H1 (cell line): ENCODE measurements at regions not wholly inside any gene's neighbourhood (a gene's known extent, or its start where the extent isn't known, plus 50 kb on each side); places are given as distances from the start of the nearest gene placed in this dataset.

ENCODE experiments used
- CTCF ChIA-PET: fragments of 300-600 bp; sonication (Branson Sonifier 250); formaldehyde crosslinking; loops from one replicate; lab custom pipeline; 2021; ENCODE audit not compliant: partially characterized antibody; lab: Charles Lee
- POLR2A ChIA-PET: fragments of 300-600 bp; sonication (Branson Sonifier 250); formaldehyde crosslinking; loops from one replicate; lab custom pipeline; 2021; ENCODE audit warnings: inconsistent platforms; ENCODE audit not compliant: partially characterized antibody; lab: Charles Lee
- DNase-seq, 2 experiments: peaks; one replicate each; pipeline versions ENCODE4 v3.0.0 to v3.0.0-alpha.2; 2010 to 2022; ENCODE audit warnings: low spot score in 2 of 2, low read depth in 1 of 2, mixed read lengths in 1 of 2
- FAIRE-seq: peaks from 2 replicates; lab custom pipeline; 2011; peaks lifted over from hg19 to GRCh38; lab: Jason Lieb, UNC
- H2AFZ ChIP-seq: 2 replicates; pipeline ENCODE4 v1.8.1; 2012; ENCODE audit warnings: low read length, inconsistent platforms
- H2AK5ac ChIP-seq: 2 replicates; pipeline ENCODE4 v1.6.1; 2013; ENCODE audit warnings: low read depth, low read length
- H2BK120ac ChIP-seq: replicated peaks from 2 replicates; pipeline ENCODE3; 2013; ENCODE audit warnings: low read depth, low read length, inconsistent platforms
- H2BK12ac ChIP-seq: 2 replicates; pipeline ENCODE4 v1.6.1; 2013; ENCODE audit warnings: low read depth, low read length
- H2BK15ac ChIP-seq: 2 replicates; pipeline ENCODE4 v1.6.1; 2013; ENCODE audit warnings: low read length
- H2BK20ac ChIP-seq: 2 replicates; pipeline ENCODE4 v1.6.1; 2013; ENCODE audit warnings: low read length
- H2BK5ac ChIP-seq: 2 replicates; pipeline ENCODE4 v1.6.1; 2013; ENCODE audit warnings: low read depth, low read length
- H3K14ac ChIP-seq: 2 replicates; pipeline ENCODE4 v1.6.1; 2013; ENCODE audit warnings: inconsistent platforms; ENCODE audit not compliant: insufficient read length
- H3K18ac ChIP-seq: 2 replicates; pipeline ENCODE4 v1.6.1; 2013; ENCODE audit warnings: low read length; ENCODE audit errors: extremely low read depth
- H3K23ac ChIP-seq: 2 replicates; pipeline ENCODE4 v1.6.1; 2013; ENCODE audit warnings: inconsistent platforms; ENCODE audit not compliant: insufficient read length
- H3K23me2 ChIP-seq: 2 replicates; pipeline ENCODE4 v1.6.1; 2013; ENCODE audit warnings: low read depth, low read length
- H3K27ac ChIP-seq: 2 replicates; pipeline ENCODE4 v1.6.1; 2011; ENCODE audit warnings: low read depth, low read length, inconsistent platforms
- H3K27me3 ChIP-seq, 4 experiments: replicated peaks in 1 of 4; 1 replicate in 1 of 4; 2 replicates in 3 of 4; pipeline versions ENCODE4 v1.6.1 to v1.8.1; 2011 to 2013; ENCODE audit warnings: low read length in 3 of 4, mild to moderate bottlenecking in 3 of 4, inconsistent platforms in 2 of 4, mixed read lengths in 2 of 4, moderate library complexity in 1 of 4; ENCODE audit not compliant: control insufficient read depth in 3 of 4, insufficient read depth in 3 of 4; ENCODE audit errors: extremely low read depth in 1 of 4
- H3K36me3 ChIP-seq, 4 experiments: 2 replicates each; pipeline versions ENCODE4 v1.6.1 to v1.8.1; 2011 to 2013; ENCODE audit warnings: mild to moderate bottlenecking in 4 of 4, low read length in 3 of 4, moderate library complexity in 2 of 4, control low read depth in 1 of 4, inconsistent platforms in 1 of 4; ENCODE audit not compliant: insufficient read depth in 4 of 4, control insufficient read depth in 2 of 4
- H3K4ac ChIP-seq: replicated peaks from 2 replicates; pipeline ENCODE3; 2013; ENCODE audit warnings: low read length, low read depth, mixed read lengths, inconsistent platforms; ENCODE audit not compliant: insufficient read length
- H3K4me1 ChIP-seq, 4 experiments: replicated peaks in 1 of 4; 1 replicate in 1 of 4; 2 replicates in 3 of 4; pipeline versions ENCODE4 v1.6.1 to v1.8.1; 2011 to 2013; ENCODE audit warnings: low read length in 3 of 4, inconsistent platforms in 2 of 4, mixed read lengths in 1 of 4; ENCODE audit not compliant: insufficient read depth in 4 of 4, control insufficient read depth in 3 of 4
- H3K4me2 ChIP-seq, 2 experiments: 2 replicates each; pipeline versions ENCODE4 v1.6.1 to v1.8.1; 2011 to 2013; ENCODE audit warnings: low read depth in 2 of 2, low read length in 2 of 2, control low read depth in 1 of 2, inconsistent platforms in 1 of 2, mild to moderate bottlenecking in 1 of 2; ENCODE audit not compliant: insufficient read depth in 1 of 2
- H3K4me3 ChIP-seq, 4 experiments: fragments of 200-600, 300-600 bp in 1 of 4; sonication (generic), shearing (Covaris generic), sonication (Bioruptor Twin) in 1 of 4; 2 replicates each; pipeline versions ENCODE4 v1.5.1 to v1.8.1; 2011 to 2016; ENCODE audit warnings: low read length in 4 of 4, low read depth in 3 of 4, control low read depth in 2 of 4, inconsistent platforms in 2 of 4, mild to moderate bottlenecking in 2 of 4, mixed read lengths in 1 of 4, moderate library complexity in 1 of 4; ENCODE audit not compliant: insufficient read depth in 2 of 4; ENCODE audit errors: extremely low read depth in 1 of 4
- H3K56ac ChIP-seq: replicated peaks from 2 replicates; pipeline ENCODE3; 2013; ENCODE audit warnings: low read depth, mild to moderate bottlenecking, mixed read lengths, low read length, inconsistent platforms; ENCODE audit not compliant: insufficient read length
- H3K79me1 ChIP-seq: 2 replicates; pipeline ENCODE4 v1.6.1; 2013; ENCODE audit warnings: low read depth, low read length, control low read depth
- H3K79me2 ChIP-seq, 2 experiments: 2 replicates each; pipeline versions ENCODE4 v1.6.1 to v1.8.1; 2012 to 2013; ENCODE audit warnings: low read length in 2 of 2, mild to moderate bottlenecking in 2 of 2, inconsistent platforms in 1 of 2; ENCODE audit not compliant: insufficient read depth in 2 of 2, control insufficient read depth in 1 of 2
- H3K9ac ChIP-seq, 4 experiments: replicated peaks in 1 of 4; 1 replicate in 1 of 4; 2 replicates in 3 of 4; pipeline versions ENCODE4 v1.6.1 to v1.8.1; 2011 to 2013; ENCODE audit warnings: low read depth in 3 of 4, low read length in 3 of 4, control low read depth in 2 of 4, mild to moderate bottlenecking in 2 of 4, moderate library complexity in 2 of 4, inconsistent platforms in 1 of 4; ENCODE audit errors: extremely low read depth in 1 of 4
- H3K9me3 ChIP-seq, 2 experiments: 2 replicates each; pipeline versions ENCODE4 v1.6.1 to v1.8.1; 2012 to 2013; ENCODE audit warnings: mild to moderate bottlenecking in 2 of 2, moderate library complexity in 2 of 2, control low read depth in 1 of 2, inconsistent platforms in 1 of 2, low read depth in 1 of 2, low read length in 1 of 2, mixed read lengths in 1 of 2; ENCODE audit not compliant: insufficient read depth in 2 of 2
- H4K20me1 ChIP-seq, 2 experiments: replicated peaks in 1 of 2; 2 replicates each; pipeline versions ENCODE3 to v1.8.1; 2011 to 2013; ENCODE audit warnings: inconsistent platforms in 2 of 2, low read length in 2 of 2, mild to moderate bottlenecking in 1 of 2; ENCODE audit not compliant: insufficient read depth in 2 of 2, control insufficient read depth in 1 of 2
- H4K5ac ChIP-seq: 2 replicates; pipeline ENCODE4 v1.6.1; 2013; ENCODE audit warnings: low read length, low read depth, mixed read lengths, inconsistent platforms; ENCODE audit not compliant: insufficient read length
- H4K8ac ChIP-seq: 2 replicates; pipeline ENCODE4 v1.8.0; 2013; ENCODE audit warnings: mild to moderate bottlenecking, moderate library complexity, low read length, inconsistent platforms; ENCODE audit not compliant: insufficient read depth; ENCODE audit errors: extremely low read depth
- H4K91ac ChIP-seq: replicated peaks from 2 replicates; pipeline ENCODE3; 2013; ENCODE audit warnings: low read length, mixed read lengths, inconsistent platforms; ENCODE audit not compliant: insufficient read length
- BCL11A ChIP-seq, 2 experiments: IDR thresholded peaks; one replicate each; pipeline ENCODE4 v1.6.1; 2011; ENCODE audit warnings: low read depth in 2 of 2, low read length in 2 of 2, mild to moderate bottlenecking in 2 of 2
- CHD1 ChIP-seq: IDR thresholded peaks from 2 replicates; pipeline ENCODE4 v1.6.1; 2012; ENCODE audit warnings: low read depth, low read length, improper control_type of control experiment
- CHD2 ChIP-seq: IDR thresholded peaks from 2 replicates; pipeline ENCODE4 v1.6.1; 2012; ENCODE audit warnings: low read length, improper control_type of control experiment
- EGR1 ChIP-seq: IDR thresholded peaks from 2 replicates; pipeline ENCODE4 v1.6.1; 2011; ENCODE audit warnings: low read depth, low read length, borderline replicate concordance
- GABPA ChIP-seq: IDR thresholded peaks from 2 replicates; pipeline ENCODE4 v1.6.1; 2011; ENCODE audit warnings: mild to moderate bottlenecking, low read length, moderate library complexity, borderline replicate concordance; ENCODE audit not compliant: insufficient read depth
- HDAC6 ChIP-seq: IDR thresholded peaks from one replicate; pipeline ENCODE4 v1.7.1; 2012; ENCODE audit warnings: low read depth, mild to moderate bottlenecking, inconsistent platforms, low read length, moderate library complexity
- JUN ChIP-seq: IDR thresholded peaks from 2 replicates; pipeline ENCODE4 v1.6.1; 2011; ENCODE audit warnings: low read depth, mild to moderate bottlenecking, improper control_type of control experiment, low read length
- NRF1 ChIP-seq: IDR thresholded peaks from 2 replicates; pipeline ENCODE4 v1.6.1; 2011; ENCODE audit warnings: mild to moderate bottlenecking, low read depth, low read length, improper control_type of control experiment
- PHF8 ChIP-seq: fragments of 200-600 bp; sonication (generic); conservative IDR thresholded peaks from 2 replicates; pipeline ENCODE4 v1.7.1; 2012; ENCODE audit warnings: low read depth, mild to moderate bottlenecking, inconsistent platforms, low read length, moderate library complexity
- POU5F1 ChIP-seq: IDR thresholded peaks from 2 replicates; pipeline ENCODE4 v1.6.1; 2011; ENCODE audit warnings: low read depth, mild to moderate bottlenecking, low read length, moderate library complexity
- RFX5 ChIP-seq: IDR thresholded peaks from 2 replicates; pipeline ENCODE4 v1.6.1; 2011; ENCODE audit warnings: low read depth, low read length, improper control_type of control experiment, borderline replicate concordance
- SP2 ChIP-seq: IDR thresholded peaks from 2 replicates; pipeline ENCODE4 v1.6.1; 2012; ENCODE audit warnings: mild to moderate bottlenecking, low read length, inconsistent platforms
- SRF ChIP-seq: IDR thresholded peaks from 2 replicates; pipeline ENCODE4 v1.6.1; 2011; ENCODE audit warnings: mild to moderate bottlenecking, low read depth, low read length, moderate library complexity
- TCF12 ChIP-seq: IDR thresholded peaks from 2 replicates; pipeline ENCODE4 v1.6.1; 2011; ENCODE audit warnings: low read depth, mild to moderate bottlenecking, low read length
- TEAD4 ChIP-seq: IDR thresholded peaks from 2 replicates; pipeline ENCODE4 v1.6.1; 2012; ENCODE audit warnings: low read depth, low read length, inconsistent platforms, mixed read lengths
- YY1 ChIP-seq: IDR thresholded peaks from 2 replicates; pipeline ENCODE4 v1.6.1; 2011; ENCODE audit warnings: low read depth, mild to moderate bottlenecking, low read length
- WGBS, 2 experiments: shearing (Covaris generic) in 1 of 2; methylation state at CpG; one replicate each; pipeline versions ENCODE4 v1.1.6 to v1.1.7; 2013 to 2015; ENCODE audit warnings: low lambda C conversion rate in 2 of 2, mixed read lengths in 2 of 2, inconsistent platforms in 1 of 2, low coverage in 1 of 2, missing lambda C conversion rate in 1 of 2; ENCODE audit not compliant: insufficient replicate concordance in 2 of 2, insufficient coverage in 1 of 2, insufficient read length in 1 of 2; ENCODE audit errors: extremely low coverage in 1 of 2, missing lambda C conversion rate in 1 of 2; 5-methylcytosine and 5-hydroxymethylcytosine counted together
- TF ChIP-seq, protein P1 (sequence below): IDR thresholded peaks from 2 replicates; pipeline ENCODE4 v1.6.1; 2012; ENCODE audit warnings: inconsistent platforms

- CTCF ChIA-PET, result interaction anchor here (0.8 to 1.1 kb wide), 2 partner anchors 37 to 639 kb away, joined by 3 read pairs; no protein-coding TSS in a partner anchor
- H4K8ac ChIP-seq, result no peak overlapping the region
- H4K20me1 ChIP-seq, result no peaks in the 10 kb centered on the region
- no peaks in the 10 kb centered on the region; the same call in 1 of the 2 replicates for H3K23me2 ChIP-seq
- POLR2A ChIA-PET, result interaction anchor here (1.1 kb wide), 1 partner anchor 33 kb away, joined by 3 read pairs; no protein-coding TSS in a partner anchor
- H3K36me3 ChIP-seq, result no peaks in the 10 kb centered on the region
- H3K4ac ChIP-seq, result no peak overlapping the region
- H3K9ac ChIP-seq, result no peak overlapping the region
- FAIRE-seq (no peak), DNase-seq (no peak)
- H2BK5ac ChIP-seq, result no peak overlapping the region
- no peaks in the 10 kb centered on the region for H3K4me1 ChIP-seq
- no peak overlapping the region for H3K4me3 ChIP-seq
- no peak overlapping the region for H3K14ac ChIP-seq
- H3K27me3 ChIP-seq, result no peaks in the 10 kb centered on the region
- no peak overlapping the region for H2BK20ac ChIP-seq
- H4K5ac ChIP-seq, result no peak overlapping the region
- 82% methylated on average over 4 of the region's 4 CpGs; no CpG with 5 or more reads in 1 of the 2 experiments for WGBS, 2 experiments
- no peak overlapping the region for H4K91ac ChIP-seq
- H2AK5ac ChIP-seq, result no peak overlapping the region
- no peak overlapping the region for H3K56ac ChIP-seq
- no peak overlapping the region for H2AFZ ChIP-seq
- no peak overlapping the region for H3K4me2 ChIP-seq
- H3K9me3 ChIP-seq, result no peaks in the 10 kb centered on the region
- no peak overlapping the region for H2BK12ac ChIP-seq
- H2BK15ac ChIP-seq, result no peak overlapping the region
- no peak overlapping the region for H3K23ac ChIP-seq
- no peaks in the 10 kb centered on the region for H3K79me1 ChIP-seq
- no peaks in the 10 kb centered on the region for H3K79me2 ChIP-seq
- no peak overlapping the region for H2BK120ac ChIP-seq
- H3K27ac ChIP-seq, result no peak overlapping the region
- H3K18ac ChIP-seq, result no peak overlapping the region
- TF ChIP-seq RFX5, result no peak
- no peak for TF ChIP-seq JUN
- TF ChIP-seq NRF1, result no peak
- TF ChIP-seq CHD2, result no peak
- no peak for TF ChIP-seq YY1
- TF ChIP-seq, protein P1, sequence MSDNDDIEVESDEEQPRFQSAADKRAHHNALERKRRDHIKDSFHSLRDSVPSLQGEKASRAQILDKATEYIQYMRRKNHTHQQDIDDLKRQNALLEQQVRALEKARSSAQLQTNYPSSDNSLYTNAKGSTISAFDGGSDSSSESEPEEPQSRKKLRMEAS, result no peak
- TF ChIP-seq SRF, result no peak
- no peak for TF ChIP-seq TCF12
- no peak for TF ChIP-seq BCL11A (IDR thresholded peaks at IDR 0.05; ENCODE audit: low read depth in 2 of 2, low read length in 2 of 2)
- TF ChIP-seq GABPA, result no peak
- TF ChIP-seq TEAD4, result no peak
- no peak for TF ChIP-seq PHF8
- TF ChIP-seq POU5F1, result no peak
- TF ChIP-seq CHD1, result no peak
- TF ChIP-seq SP2, result no peak
- TF ChIP-seq HDAC6, result no peak
- no peak for TF ChIP-seq EGR1
Measured at GRCh38 chr15:62945760-62946159, 96.8 kb upstream of the TPM1 start.
